Neural progenitor cell (in vitro differentiated cells): ENCODE measurements at regions not wholly inside any gene's neighbourhood (a gene's known extent, or its start where the extent isn't known, plus 50 kb on each side); places are given as distances from the start of the nearest gene placed in this dataset.

ENCODE experiments used
- CTCF ChIP-seq: fragments of 200-600 bp; sonication (generic); IDR thresholded peaks from 2 replicates; pipeline ENCODE4 v1.5.1; 2017; ENCODE audit warnings: antibody characterized with exemption, mild to moderate bottlenecking
- EZH2 ChIP-seq: fragments of 200-600 bp; sonication (generic); IDR thresholded peaks from 2 replicates; pipeline ENCODE4 v1.6.1; 2017; ENCODE audit warnings: antibody characterized with exemption, mild to moderate bottlenecking, moderate library complexity

GRCh38 chr9:18393340-18394130 lies 80.4 kb upstream of the ADAMTSL1 start:
- no peak for TF ChIP-seq EZH2
- TF ChIP-seq CTCF: no peak
